ENCODE measurements at regions not wholly inside any gene's neighbourhood (a gene's known extent, or its start where the extent isn't known, plus 50 kb on each side); places are given as distances from the start of the nearest gene placed in this dataset.

DNA sequence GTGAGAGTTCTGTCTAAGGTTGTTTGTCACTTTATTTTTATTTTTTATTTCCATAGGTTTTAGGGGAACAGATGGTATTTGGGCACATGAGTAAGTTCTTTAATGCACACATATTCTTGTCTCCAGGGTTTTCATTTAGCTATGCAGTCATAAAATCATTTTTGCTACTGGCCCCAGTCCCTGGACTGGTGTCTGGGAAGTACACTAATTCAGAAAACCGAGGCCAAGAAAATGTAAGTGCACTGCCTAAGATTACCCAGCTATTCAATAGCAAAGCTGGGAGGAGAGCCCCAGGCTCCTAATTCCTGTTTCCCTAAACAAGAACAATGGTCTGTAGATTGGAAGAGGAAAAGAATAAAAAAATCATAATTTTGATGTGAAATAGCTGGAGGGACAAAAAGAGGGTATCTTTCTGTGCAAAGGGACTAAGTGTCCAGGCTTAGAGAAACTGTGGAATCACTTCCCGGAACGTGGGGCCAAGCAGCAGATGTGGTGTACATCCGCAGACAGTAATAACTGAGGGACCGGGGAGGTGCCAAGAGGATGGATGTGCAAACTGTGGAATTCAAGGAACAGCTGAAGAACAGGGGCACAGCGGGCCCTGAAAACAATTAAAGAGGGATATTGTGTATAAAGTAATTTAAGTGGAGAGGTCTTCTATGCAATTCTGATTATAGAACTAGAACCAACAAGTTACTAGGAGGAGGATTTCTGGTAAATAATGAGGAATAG is 236.3 kb downstream of the ACKR3 start:
- no peak for DNase-seq

DNA sequence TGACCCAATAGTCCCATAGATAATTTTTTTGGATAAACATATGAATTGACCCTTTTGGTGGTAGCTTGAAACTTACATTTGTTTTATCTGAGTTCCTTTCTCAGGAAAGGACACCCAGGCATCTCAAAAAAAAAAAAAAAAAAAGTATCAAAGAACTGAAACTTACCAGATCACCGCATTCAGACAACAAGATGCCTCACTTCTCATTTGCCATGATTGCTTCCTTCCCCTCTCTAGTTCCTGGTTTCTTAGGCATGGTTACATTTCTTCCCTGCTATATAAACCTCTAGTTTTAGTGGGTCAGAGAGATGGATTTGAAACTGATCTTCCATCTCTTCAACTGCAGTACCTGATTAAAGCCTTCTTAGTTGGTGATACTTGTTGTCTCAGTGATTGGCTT is 240.1 kb downstream of the ACKR3 start:
- DNase-seq, result no peak

DNA sequence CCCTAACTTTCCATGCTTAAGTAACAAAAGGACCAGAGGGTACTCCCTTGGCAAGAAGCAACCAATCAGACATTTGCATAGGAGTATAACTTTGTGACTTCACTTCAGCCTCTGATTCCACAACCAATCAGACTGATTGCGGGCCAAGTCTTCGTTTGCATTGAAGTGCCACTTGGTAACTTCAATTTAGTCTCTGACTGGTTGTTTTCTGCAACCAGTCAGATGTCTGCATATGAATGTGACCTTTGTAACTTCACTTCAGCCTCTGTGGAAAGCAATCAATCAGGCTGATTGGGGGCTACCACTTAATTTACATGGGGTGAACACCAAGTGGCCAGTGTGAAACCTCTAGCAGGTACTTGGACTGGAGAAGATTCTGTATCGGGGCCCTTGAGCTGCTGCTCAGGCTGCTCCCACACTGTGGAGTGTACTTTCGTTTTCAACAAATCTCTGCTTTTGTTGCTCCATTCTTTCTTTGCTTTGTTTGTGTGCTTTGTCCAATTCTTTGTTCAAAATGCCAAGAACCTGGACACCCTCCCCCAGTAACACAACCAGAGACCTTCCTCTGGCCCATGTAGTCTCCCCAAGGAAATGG is 241.5 kb downstream of the ACKR3 start:
- no peak for DNase-seq

DNA sequence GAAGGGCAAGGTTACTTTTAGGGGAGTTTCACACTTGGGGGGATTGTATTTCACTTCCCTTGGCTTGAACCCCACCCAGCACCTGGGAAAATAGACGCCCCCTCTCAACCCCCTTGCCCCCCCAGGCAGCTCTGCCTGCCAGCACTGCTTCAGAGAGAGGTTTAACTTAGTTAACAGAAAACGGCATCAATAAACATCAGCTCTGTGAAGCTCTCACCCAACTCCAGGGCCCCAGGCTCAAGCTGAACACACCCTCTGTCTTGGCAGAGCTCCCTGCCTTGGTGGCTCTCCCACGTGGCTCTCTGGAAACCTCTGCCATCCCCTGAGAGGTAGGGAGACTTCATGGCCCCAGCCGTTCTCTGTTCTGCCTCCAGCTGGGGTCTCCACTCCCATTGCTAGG is 244.1 kb downstream of the ACKR3 start:
- DNase-seq, result no peak

DNA sequence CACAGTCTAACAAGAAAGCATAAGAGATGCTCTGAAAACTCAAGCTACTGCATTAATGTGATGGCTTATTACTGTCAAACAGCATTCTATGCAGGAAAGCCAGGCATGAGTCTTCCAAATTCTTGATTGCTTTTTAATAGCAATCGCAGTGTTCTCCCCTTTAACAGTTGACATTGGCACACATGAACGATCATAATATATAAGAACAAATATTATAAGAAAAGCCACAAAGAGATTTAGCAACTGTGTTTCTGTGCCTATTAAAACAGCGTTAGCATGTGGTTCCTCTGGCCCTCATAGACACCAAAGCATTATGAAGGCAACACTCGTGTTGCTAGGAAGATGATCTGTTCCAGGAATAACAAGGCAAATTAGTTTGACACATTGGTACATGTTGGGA is 245.0 kb downstream of the ACKR3 start:
- no peak for DNase-seq

DNA sequence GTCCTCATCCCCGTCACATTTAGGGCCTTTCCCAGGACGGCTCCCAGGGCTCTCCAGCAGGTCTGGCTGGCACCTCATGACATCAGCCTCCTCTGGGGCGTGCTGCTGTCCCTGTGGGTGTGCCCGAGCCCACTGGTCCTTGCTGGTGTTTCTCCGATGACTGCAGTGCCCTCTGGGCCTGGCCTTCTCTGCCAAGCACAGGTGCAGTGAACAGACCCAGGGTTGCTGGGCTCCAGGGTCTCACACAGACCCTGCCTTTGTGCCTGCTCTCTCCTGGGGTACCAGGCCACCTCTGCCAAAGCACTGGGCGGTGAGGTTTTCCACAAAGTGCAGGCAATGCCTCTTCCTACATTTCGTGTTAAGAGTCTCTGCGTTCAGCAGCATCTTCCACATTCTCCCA is 246.1 kb downstream of the ACKR3 start:
- no peak for DNase-seq

DNA sequence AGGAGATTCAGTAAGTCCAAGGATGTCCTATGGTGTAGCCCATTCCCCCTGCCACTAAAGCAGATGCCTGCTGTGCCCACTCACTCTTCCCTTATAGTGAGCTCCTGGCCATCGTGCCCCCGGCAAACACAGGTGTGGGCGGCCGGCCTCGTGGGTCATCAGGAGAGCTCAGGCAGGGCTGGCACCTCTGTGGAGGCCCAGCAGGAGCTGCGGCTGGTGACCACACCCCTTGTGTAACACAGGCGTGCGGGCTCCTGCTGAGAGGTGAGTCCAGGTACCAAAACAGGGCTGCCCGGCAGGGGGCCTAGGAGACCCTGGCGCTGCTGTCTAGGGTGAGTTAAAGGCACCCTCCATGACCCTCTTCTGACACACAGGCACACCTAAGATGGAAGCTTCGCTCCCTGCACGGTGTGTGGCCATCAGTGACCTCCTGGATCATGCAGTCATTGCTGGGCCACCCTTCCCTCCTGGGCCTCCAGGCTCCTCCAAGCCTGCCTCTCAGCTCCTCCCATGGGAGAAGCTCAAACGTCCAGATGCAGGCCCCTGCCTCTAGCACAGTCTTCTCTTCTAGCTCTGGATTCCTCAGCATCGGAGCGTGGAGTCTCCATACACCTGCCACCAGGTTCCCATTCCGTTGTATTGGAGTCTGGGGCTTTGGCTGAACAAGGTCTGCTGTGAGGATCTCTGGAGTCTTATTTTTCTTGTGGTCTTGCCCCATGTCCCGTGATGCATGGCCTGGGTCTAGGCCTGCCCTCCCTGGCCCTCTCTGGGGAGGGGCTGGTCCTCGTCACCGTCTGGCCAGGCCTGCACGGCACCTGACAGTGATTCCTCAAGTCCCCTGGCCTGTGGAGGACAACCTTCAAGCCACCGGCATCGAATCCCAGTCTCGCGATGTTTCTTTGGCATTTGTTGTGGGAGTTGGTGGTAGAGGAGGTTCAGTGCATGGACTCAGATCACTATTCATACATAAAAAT is 246.9 kb downstream of the ACKR3 start:
- DNase-seq, result no peak

DNA sequence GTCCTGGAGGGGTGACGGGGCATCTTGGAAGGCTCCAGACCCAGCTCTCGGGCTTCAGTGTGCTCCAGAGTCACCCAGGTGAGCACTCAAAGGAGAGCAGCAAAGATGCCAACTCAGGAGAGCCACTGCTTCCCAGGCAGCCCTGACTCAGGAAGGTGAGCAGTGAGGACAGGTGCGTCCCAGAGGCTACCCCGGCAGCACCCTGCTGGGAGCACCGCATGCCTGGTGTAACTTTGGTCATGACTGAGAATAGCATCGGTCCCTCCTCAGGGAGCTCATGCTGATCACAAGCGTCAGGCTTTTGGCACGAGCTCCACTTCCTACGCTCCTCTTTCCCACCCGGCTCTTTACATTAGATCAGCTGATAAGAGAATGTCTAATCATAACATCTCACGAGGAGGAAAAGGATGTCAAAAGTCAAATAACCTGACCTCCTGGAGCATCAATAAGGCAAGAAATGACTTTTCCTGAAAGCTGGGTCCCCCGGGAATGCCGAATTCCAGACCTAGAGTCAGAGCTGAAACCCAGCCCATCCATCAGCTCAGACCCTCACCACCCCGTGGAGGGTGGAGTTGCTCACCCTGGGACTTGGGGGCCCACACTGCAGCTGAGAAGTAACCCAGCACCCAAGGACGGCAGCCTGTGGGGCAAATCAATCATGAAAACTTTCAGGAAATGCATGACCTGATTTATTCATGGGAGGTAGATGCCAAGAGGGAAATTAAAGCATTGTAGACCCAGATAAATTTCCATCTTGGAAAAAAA is 248.8 kb downstream of the ACKR3 start:
- DNase-seq, result no peak

DNA sequence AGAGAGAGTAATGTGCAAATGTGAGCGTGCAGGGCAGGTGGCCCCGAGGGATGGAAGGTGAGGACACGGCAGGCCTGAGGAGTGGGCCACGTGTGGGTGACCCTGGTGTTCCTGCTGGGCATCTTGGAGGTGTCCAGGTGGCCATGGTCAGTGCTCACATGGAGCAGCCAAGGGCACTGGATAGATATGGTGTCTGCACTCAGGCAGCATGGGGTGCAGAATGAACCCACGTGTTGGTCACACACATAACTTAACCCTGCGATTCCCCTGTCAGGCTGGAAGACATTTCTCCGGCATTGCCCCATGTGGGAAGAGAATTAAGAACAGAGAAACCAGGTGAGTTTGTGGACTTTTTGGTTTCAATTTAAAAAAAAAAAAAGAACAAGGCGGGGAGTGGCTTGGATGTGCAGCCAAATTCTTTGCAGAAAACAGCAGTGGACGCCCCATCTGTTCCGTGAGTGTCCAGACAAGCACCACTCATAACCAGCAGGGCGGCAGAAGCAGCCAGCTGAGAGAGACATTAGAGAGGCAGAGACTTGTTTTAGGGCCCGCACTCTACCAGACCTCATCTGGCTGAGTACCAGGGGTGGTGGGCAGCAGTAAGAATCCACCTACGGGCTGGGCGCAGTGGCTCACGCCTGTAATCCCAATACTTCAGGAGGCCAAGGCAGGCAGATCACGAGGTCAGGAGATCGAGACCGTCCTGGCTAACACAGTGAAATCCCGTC is 249.8 kb downstream of the ACKR3 start:
- DNase-seq, result no peak

DNA sequence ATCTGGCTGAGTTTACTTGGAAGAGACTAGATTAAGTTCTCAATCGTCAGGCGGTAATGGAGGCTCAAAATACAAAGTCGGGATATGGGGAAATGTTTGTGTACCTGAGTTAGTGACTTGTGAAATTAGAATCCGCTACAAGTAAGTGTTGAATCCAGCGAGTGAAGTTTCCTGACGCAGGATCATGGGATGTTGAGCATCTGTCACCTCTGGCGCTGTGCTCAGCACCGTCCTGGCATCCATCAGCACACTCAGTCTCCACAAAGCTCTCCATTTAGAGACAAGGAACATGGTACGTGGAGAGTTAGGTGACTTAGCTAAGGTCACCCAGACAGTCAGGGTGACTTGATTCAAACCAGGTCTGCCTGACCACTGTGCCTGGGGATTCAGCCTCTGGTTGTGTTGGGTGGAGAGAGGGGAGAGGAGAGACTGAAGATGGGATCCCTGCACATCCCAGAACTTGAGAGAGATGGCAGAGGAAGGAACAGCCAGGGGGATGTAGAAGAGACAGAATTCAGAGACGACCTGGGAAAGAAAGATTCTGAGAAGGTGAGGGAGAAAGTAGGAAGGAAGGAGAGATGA is 251.2 kb downstream of the ACKR3 start:
- DNase-seq, result no peak

DNA sequence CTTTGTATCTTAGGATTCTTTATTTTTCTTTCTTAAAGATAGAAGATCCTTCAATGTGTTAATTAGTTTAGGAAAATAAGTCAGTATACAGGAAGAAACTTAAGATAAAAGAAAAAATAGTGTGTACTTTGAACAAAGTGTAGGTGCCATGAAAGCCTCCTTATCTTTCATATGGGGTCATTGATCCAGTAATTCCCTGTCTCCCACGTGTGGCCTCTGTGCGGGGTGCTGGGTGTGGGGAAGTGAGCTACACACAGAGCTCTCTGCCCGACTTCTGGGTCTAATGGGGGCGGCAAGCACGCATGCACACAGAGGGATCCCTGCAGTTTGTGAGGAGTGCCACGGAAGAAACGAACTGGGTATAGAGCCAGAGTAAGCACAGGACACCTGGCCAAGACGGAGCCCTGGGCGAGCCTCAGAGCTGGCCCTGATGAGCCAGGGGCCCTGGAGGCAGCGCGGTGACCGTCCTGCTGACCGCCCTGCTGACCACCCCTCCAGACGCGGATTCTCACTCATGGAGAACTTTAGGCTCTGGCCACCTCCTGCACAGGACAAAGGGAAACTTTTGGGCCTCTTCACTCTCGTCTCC is 253.5 kb downstream of the ACKR3 start:
- DNase-seq, result no peak

DNA sequence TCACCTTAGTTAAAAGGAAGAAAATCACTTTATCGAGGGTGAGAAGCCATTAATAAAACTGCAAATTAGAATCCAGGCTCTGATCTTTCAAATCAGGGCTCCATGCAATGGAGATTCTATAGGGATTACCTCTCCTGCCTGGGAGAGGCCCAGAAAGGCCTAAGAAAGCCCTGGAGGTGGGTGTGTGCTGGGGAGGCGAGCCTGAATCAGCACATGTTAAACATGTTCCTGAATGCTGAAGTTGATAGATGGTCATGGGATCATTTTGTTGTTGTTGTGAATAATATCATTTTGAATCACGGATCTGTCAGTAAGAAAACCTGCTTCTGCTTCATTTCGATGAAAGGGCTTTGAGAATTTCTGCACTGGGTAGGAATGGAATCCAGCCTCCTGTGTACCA is 254.3 kb downstream of the ACKR3 start:
- no peak for DNase-seq

DNA sequence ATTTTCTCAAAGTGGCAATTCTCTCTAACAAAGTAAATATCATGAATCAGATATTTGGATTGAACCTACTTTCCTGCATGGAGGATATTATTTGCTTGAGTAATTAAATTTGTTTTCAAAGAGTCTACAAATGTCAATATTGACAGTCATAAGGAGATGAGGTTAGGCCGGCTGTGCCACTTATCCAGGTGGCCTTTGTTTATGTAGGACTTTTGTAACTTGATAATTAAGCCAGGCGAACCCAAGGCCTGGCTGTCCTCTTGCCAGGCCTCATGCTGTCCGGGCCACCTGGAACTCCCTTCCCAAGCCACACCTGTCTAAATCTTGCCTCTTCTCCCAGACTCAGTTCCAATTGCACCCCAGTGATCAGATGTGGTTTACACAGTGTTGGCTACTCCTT is 255.2 kb downstream of the ACKR3 start:
- DNase-seq, result no peak

DNA sequence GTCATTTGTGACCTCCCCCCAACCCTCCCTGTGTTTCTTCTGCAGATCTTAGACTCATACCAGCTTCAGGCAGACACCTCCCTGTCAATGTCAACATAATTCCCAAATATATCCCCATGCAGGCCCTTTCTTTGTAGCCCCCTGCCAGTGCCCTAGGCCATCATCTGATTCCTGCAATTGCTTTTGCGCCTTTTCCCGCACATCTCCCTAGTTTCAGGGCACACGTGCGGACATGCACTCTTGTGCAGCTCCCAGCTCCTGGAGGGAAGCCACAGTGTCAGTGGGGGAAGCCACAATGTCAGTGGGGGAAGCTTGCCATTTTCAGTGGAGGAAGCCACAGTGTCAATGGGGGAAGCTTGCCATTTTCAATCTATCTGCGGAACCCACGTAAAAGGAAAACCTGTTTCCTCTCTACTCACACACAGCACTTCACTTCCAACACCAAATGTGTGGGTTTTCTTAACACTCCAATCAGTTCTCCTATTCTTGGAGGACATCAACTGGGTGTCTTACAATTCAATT is 256.4 kb downstream of the ACKR3 start:
- DNase-seq, result no peak

DNA sequence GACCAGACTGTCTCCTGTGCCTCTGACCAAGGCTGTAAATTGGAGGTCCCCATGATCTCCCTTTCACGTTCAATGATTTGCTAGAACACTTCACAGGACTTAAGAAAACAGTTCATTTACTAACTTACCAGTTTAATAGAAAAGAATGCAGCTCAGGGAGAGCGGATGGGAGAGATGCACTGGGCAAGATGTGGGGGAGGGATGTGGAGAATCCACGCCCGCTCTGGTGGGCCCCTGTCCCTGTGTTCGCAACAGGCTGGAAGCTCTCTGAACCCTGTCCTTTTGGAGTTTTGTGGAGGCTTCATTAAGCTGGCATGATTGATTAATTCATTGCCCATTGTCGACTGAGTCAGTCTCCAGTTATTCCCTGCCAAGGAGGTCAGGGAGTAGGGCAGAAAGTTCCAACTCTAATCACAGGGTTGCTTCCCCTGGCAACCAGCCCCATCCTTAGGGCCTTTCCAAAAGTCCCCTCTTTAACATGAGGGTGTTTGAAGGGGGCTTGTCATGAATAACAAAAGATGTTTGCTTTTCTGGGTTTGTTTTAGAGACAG is 257.1 kb downstream of the ACKR3 start:
- no peak for DNase-seq

DNA sequence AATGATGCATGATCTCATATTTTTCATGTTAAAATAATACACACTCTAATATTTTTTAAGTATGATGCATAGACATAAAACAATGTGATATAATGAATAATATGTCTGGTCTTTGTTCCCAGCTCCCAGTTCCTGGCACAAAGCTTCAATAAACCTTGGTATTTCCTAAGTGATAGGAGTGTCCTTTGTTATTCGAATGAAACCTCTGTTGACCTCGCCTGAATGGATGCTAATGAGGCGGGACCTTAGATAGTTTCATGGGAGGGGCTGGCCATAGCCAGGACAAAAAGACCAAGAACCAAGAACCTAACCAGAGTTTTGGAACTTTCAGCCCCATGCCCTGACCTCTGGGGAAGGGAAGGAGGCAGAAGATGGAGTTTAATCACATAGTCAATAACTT is 257.7 kb upstream of the COPS8 start:
- DNase-seq, result no peak

DNA sequence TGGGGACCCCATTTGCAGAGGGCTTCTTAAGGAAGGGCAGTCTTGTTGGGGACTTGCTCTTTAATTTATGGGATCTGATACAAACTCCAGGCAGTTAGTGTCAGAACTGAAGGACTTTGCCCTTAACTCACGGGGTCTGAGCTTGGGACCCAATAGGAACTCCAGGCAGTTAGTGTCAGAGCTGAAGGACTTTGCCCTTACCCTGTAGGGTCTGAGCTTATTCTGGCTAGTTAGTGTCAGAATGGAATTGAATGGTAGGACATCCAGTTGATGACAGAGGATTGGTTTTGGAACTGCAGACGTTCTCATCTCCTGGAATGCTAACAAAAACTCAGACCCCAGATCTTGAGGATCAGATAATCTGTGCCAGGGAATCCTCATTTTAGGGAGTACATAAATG is 256.9 kb upstream of the COPS8 start:
- DNase-seq, result no peak

DNA sequence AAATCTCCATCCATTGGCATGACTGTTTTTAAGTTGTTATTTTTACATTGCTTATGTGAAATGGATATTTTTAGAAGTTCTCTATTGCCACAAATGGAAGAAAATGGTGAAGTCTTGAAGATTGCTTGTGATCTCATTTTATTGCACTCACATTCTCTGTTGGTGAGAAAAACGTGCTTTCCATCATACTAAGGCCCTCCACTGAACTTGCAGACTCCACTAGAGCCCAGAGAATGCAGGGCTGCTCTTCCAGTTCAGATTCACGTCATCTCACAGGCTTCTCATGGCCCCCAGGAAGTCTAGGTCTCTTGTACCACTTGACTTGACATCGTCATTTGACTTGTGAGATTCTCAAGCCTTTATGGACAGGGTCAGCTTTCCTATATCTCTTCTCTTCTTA is 254.8 kb upstream of the COPS8 start:
- no peak for DNase-seq

DNA sequence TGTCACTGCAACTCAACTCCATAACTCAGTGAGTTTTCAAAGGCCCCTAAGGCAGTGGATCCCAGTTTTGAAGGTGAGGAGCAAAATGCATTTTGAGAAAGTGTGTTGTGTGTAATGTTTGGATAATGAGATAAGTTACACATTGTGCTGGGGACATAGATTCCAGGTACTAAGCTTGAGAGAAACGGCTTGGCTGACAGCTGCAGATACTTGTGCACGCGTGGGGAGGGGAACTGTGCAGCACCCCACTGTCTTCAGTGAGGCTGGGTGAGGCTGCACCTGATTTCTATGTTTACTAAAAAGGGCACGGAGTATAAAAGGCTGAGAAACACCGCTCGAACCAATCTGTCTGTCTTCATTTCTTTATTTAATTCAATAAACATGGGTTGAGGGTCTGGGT is 254.0 kb upstream of the COPS8 start:
- DNase-seq, result no peak

DNA sequence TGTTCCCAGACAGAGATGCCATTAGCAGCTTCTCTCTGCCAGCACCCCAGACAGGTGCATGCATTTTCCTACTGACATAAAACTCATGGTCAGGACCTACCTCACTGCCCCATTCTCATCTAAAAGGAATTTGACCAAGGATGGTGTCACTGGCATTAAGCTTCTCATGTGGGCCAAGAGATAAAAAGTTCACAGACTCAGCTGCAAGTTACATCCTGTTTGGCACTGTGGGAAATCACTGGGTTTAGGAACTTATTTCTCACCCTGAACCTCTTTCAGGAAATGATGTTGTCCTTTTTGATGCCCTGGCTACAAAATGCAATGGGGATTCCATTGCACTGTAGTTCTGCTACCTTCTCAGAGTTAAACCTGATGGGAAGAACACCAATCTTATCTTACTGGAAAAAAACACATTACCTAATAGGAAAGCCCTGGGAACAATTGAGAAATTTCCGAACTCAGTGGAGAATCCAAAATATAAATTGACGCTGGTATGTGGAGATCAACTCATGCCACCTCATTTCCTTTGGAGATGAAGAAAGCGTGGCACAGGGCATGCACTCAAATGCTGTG is 252.1 kb upstream of the COPS8 start:
- DNase-seq, result no peak

DNA sequence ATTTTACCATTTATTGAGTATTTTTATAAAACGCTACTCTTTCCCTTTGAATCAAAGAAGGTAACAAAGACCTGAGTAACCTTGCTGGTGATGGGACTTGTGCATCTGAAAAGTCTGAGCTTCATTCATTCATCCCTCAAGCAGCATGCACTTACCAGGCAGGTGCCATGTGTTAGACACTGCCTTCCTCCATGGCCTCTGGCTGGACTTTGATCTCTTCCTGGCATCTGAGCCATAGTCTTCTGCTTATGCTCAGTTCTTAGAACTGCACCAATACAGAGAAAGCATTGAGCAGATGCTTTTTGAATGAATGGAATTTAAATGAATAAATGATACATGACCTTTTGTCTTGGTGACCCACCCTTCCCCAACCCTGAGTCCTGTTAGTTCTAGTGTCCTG is 251.4 kb upstream of the COPS8 start:
- no peak for DNase-seq
